HG03469 (cell line): ENCODE measurements at regions not wholly inside any gene's neighbourhood (a gene's known extent, or its start where the extent isn't known, plus 50 kb on each side); places are given as distances from the start of the nearest gene placed in this dataset.

Experiments
- ATAC-seq: cut with Tn5 transposase; IDR thresholded peaks from one replicate; pipeline ENCODE4 v1.9.1; 2021; ENCODE audit warnings: mild to moderate bottlenecking, moderate library complexity, moderate number of reproducible peaks; ENCODE audit not compliant: unreplicated experiment

DNA sequence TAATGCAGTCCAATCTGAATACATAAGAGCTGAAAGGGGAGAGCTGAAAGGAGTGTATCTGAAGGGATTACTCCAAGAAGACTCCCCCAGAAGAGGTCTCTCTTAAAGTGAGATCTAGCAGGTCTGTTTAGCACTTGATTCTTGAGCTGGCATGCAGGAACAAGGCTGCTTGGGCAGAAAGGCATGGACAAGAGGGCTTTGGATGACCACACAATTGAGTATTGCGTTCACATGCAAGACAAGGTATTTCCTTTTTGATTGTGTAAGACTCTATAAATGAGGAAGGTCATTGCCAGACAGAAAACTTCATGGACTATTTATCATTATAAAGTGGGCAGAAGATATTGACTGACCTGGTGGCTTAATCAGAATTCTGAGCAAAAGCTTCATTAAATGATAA lies 145.5 kb upstream of the AFF2 start:
- ATAC-seq, result no peak

DNA sequence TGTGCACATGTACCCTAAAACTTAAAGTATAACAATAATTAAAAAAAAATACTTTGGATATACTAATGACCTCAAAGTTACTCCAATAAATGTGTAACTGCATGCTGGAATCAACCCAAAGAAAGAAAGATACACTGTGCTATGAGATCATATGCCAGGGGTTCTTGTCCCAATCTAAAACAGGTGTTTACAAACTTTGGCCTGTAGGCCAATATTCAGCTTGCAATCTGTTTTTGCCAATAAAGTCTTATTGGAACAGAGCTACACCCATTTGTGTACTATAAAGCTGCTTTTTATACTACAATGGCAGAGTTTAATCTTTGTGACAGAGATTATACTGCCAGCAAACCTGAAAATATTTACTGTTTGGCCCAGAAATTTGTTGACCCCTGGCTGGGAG lies 138.8 kb upstream of the AFF2 start:
- ATAC-seq, result no peak

DNA sequence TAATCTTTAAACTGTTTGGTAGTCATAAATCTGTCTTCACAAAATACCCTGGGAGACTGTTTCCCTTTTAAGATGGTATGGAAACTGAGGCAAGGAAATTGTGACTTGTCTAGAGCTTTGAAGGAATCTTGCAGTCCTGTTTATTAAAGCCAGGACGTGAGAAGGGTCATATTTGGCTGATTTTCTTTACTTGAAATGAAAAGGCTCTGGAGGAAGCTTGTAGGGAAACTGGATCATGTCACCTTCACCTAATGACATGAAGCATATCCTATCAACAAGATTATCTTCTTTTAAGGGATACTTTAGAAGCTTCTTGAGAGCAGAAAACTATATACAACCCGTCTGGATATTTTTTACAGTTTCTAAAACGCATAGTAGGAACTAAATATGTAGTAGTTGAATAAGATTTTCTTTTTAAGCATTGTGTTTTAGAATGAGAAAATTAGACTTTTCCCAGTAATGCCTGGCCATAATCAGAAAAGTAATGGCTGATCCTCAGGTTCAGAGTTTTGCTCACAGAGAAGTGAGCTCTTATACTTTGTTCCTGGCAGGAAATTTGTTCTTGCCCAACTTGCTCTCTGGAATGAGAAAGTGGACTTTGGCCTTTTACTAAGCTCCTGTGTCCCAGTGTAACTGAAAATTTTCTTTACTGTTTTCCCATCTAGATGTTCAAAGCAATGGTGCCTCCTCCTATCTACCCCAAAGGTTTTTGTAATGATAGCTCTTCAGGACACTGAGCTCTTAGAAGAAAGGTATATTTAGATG lies 136.8 kb upstream of the AFF2 start:
- no peak for ATAC-seq

DNA sequence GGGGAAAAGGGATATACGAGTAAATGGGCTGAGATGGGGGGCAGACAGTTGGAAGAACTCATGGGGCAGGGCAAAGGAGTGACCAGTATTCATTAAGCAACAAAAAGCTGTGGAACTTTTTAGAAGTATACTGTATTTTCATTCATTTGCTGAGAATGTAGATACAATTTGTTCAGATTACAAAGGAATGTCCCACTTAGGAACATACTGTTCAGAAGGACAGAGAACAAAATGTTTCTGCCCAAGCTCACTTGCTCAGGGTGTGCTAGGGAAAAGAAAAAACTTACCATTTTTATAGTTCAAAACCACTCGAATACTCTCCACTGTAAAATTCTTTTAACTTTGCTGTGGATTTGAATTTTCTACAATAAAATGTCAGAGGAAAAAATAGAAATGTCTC lies 135.2 kb upstream of the AFF2 start:
- ATAC-seq, result no peak

DNA sequence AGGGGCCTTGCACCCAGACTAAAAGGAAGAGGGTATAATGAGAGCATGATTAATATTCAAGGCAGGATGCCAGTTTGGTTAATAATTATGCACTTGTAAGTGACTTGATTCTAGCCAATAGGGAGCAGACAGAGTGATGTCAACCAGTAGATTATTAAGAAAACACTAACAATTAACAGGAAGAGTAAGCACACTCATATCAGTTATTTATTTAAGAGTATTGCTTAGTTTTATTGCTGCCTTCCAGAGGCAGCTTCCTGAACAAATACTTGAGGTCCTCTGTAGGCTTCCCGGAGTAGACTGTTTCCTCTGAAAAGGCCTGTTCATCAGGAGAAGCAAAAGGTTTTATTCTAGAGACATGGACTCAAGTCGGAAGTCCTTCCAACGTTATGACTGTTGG lies 129.1 kb upstream of the AFF2 start:
- no peak for ATAC-seq

DNA sequence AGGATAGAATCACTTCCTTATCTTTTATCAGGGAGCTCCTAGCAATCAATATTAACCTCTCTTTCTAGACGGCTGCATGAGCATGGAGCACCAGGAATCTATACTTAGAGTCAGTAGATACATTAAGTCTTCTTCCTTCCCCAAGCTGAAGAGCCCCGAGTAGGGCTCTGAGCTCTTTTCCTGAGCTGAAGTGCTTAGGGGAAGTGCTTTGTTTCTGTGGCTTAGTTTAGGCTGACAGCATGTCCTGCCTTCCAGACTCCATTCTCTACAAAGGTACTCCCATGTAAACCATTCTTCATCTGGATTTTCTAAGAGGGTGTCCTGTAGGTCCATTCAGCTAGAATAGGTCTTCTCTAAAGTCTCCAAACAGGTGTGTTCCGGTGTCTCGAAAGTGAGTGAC lies 127.5 kb upstream of the AFF2 start:
- ATAC-seq, result no peak

DNA sequence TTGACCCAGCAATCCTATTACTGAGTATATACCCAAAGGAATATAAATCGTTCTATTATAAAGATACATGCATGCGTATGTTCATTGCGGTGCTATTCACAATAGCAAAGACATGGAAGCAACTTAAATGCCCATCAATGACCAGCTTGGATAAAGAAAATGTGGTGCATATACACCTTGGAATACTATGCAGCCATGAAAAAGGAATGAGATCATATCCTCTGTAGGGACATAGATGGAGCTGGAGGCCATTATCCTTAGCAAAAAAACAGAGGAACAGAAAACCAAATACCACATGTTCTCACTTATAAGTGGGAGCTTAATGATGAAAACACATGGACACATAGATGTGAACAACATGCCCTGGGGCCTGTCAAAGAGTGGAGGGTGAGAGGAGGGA lies 124.1 kb upstream of the AFF2 start:
- no peak for ATAC-seq

- ATAC-seq, result no peak
These were observed 120.3 kb upstream of the AFF2 start for GRCh38 chrX:148380107-148380506.

DNA sequence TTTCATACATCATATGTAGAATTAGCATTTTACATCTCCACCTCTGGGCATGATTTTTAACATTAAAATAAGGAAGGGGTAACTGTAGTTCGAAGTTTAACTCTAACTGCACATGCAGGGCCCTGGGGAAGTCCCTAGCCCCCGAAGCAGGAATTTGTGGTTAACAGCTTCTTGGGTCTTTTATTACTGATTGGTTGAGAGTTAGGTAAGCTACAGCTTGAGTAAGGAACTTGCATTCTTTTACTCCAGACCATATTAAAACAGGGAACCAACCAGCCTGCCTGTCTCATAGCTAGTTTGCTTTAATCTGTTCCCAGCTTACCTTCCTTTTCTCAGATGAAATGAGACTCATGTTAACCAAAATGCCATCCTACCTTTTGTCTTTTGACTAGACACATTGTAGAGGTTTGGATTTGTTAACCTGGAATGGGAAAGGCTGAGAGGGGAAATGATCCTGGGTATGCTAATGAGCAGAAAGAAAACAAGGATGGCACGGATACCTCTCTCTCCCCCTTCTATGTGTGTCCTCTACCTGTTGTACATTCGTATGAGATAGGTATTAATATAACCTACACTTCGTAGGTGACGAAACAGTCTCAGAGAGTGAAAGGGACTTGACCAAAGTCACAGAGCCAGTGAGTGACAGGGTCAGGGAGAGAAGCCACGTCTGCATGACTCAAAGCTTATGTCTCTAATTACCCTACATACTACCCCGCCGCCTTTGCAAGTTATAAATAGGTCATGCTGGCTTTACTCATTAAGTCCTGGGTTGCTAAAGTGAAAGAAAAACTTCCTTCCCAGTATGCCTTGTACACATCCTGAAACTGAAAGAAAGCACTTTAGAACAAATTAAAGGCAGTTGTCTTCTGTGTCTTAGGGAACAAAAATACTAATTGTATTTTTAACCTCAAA lies 119.5 kb upstream of the AFF2 start:
- peak; percentile 93 for ATAC-seq

GRCh38 chrX:148381603-148382002 lies 118.8 kb upstream of the AFF2 start:
- ATAC-seq, result peak; percentile 20

DNA sequence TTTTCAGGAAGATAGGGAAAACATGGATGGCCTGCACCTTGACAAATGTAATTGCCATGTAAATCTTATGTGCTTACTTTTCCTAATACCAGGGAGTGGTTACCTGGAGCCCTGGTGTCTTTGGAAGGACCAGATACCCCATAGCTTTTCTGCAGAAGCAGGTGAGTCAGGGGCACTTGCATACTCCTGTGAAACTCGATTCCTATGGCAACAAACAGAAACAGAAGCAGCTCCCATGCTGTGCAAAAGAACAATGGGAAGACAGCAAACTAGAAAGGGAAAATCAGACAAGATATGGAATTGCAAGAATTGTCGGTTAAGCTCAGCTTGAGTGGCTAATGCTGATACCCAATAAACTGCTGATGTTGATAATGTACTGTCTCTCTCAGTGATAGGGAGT lies 117.4 kb upstream of the AFF2 start:
- no peak for ATAC-seq

DNA sequence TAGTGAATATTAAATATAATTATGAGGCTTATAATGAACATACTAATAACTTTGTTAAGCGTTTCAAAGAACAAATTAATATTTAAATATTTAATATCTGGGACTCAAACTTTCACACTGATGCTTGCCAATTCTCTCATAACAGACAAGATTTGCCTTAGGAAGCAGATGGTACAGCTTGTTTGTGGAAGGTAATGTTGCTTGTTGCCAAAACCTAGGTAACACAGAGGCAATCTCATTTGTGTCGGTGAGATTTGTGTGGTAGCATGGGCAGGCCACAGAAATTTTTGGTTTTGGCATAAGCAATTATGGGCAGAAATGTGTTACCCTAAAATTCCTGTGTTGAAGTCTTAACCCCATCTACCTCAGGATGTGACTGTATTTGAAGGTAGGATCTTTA lies 114.9 kb upstream of the AFF2 start:
- ATAC-seq, result no peak

DNA sequence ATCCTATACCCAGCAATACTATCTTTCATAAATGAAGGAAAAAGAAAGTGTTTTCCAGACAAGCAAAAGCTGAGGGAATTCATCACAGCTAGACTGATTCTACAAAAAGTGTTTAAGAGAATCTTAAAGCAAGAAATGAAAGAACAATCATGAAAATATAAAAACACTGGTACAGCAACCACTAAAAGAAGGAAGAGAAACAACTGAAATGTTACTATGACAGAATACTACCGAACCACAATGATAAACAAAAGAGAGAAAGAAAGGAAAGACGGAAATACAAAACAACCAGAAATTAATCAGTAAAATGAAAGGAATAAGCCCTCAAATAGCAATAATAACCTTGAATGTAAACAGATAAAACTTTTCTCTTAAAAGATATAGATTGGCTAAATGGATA lies 110.8 kb upstream of the AFF2 start:
- no peak for ATAC-seq

GRCh38 chrX:148412006-148412405 lies 88.4 kb upstream of the AFF2 start:
- no peak for ATAC-seq

DNA sequence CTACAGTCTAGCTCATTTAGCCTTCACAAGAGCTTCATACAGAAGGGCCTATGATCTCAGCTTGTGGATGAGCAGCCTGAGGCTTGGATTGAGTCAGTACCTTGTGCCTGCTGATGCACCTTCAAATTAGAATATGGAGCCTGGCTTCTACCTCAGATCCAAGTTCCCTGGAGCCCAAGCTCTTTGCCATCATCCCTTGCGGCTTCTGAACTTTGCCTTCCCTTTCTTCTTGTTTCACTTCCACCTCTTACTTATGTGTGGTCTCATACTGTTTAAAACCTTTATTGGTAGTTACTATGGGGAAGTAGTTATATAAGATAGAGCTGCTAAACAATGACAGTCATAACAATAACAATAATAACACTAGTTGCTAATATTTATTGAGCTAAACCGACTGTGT lies 84.3 kb upstream of the AFF2 start:
- ATAC-seq, result peak; percentile 44

GRCh38 chrX:148416931-148417330 lies 83.5 kb upstream of the AFF2 start:
- ATAC-seq, result no peak

- ATAC-seq, result no peak
These were observed 82.5 kb upstream of the AFF2 start for GRCh38 chrX:148417934-148418333.

DNA sequence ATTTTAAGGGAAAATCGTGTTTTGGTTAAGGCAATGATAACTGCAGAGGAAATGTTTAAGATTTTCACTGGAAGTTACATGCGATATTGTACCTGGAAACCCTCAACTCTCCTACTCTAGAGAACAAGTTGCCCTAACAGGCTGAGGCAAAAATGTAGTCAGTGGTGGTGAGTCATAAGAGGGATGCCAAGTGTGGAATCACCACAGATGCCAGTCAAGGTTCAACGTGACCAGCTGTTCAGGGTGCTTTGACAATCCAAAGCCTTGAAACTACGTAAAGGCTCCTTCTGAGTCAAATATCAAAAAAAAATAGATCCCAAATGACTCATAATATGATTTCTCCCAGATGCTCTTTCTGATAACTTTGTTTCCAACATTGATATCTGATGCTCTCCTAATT lies 77.9 kb upstream of the AFF2 start:
- no peak for ATAC-seq

DNA sequence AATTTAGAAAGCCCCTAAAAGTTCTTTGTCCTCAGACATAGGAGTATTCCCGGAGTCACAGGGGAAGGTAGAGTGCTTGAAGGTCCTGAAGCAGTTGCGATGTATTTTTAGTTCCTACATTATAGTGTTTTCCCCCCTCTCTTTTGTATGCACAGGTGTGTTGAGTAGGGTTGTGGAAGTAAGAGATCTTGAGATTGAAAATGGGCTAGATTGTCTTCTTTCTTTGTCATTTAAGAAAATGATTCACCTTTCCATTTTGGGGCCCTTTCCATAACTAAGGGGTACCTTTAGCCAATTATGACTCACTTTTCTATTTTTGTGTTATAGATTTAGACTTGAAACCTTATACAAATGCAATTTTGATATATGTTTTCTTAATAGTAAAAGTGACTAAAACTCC lies 75.8 kb upstream of the AFF2 start:
- no peak for ATAC-seq

DNA sequence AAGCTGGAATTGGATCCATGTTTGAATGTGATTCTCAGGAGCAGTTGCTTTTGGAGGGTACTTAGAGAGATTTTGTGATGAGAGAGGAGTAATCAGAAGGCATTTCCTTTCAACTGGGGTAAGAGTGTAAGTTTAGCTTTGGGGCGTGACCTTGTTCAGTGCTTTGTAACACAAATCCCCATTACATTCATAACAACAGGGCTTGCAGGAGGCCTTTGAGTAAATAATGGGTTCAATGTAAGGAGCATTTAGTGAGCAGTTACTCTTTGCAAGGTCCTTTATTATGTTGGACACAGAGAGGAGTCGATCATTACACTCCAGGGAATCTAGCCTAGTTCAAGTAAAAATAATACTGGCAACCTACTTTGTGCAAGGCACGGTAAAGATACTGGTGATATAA lies 74.0 kb upstream of the AFF2 start:
- ATAC-seq, result no peak

- ATAC-seq, result no peak
These were observed 59.0 kb upstream of the AFF2 start for GRCh38 chrX:148441387-148441786.

DNA sequence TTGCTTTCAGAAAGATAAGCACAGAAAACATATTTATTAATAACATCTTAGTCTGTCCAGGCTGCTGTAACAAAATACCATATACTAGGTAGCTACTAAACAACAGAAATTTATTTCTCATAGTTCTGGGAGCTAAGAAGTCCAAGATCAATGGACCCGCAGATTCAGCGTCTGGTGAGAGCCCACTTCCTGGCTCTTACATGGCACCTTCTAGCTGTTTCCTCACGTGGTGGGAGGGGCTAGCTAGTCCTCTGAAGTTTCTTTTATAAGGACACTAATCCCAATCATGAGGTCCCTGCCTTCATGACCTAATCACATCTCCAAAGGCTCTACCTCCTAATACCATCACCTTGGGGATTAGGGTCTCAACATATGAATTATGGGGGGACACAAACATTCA lies 57.2 kb upstream of the AFF2 start:
- no peak for ATAC-seq
